Heart left ventricle (tissue), 13 donors: ENCODE measurements at regions not wholly inside any gene's neighbourhood (a gene's known extent, or its start where the extent isn't known, plus 50 kb on each side); places are given as distances from the start of the nearest gene placed in this dataset.

Experiments used
- CTCF ChIP-seq, 12 donors: fragments of 200-600 bp; sonication (generic) in 4 of 12; IDR thresholded peaks; one replicate each; pipeline versions ENCODE4 v1.5.0 to v1.8.0; 2018 to 2022; ENCODE audit warnings: antibody characterized with exemption in 12 of 12, mild to moderate bottlenecking in 5 of 12
- POLR2A ChIP-seq, 2 donors: fragments of 450-650 bp; IDR thresholded peaks; one replicate each; pipeline ENCODE4 v1.6.1; 2017; ENCODE audit warnings: antibody characterized with exemption in 2 of 2, mild to moderate bottlenecking in 2 of 2, moderate library complexity in 2 of 2
- donor health status: ischemic (EF 13 %, LVEDD 7.1; RV severe dilation, severe dysfunction).
- donor health status: DM: no; HTN: yes; CAD: no.
- donor health status: DM: no; HTN: no; CAD: no.
- donor health status: ischemic (EF 25% LVEDD 6.9; RV normal size, moderate dysfunction).
- donor health status: ischemic (EF 25% LVEDD 5.7; RV mildly dilated, moderate dysfunction).
- donor health status: ischemic (EF 35%, LVEDD 5.7; RV mildly dilated, moderate dysfunction).
- donor health status: nonischemic (EF 11% LVEDD 7.7; RV severe dilation, severe dysfunction).
- donor health status: DM: yes; HTN: yes; CAD: no.
- donor health status: PGD.
- donor health status: ischemic (EF 29% LVEDD 5.4; RV normal size, mild dysfunction).
- donor health status: nonischemic (EF 23%, LVEDD 6.1; RV moderate dilation, normal function).

GRCh38 chr6:105488516-105489215 lies 85.8 kb upstream of the PREP start:
- TF ChIP-seq POLR2A (IDR thresholded peaks at IDR 0.05): no peak
- peak in 1 of 12 donors; percentile 17 for TF ChIP-seq CTCF (IDR thresholded peaks at IDR 0.05)
